ENCODE measurements at regions not wholly inside any gene's neighbourhood (a gene's known extent, or its start where the extent isn't known, plus 50 kb on each side); places are given as distances from the start of the nearest gene placed in this dataset.
"Not testable (repeated sequence)": the region's sequence is repeated elsewhere in the genome, so short reads cannot be mapped to it uniquely, and the experiment has no call there.

DNA sequence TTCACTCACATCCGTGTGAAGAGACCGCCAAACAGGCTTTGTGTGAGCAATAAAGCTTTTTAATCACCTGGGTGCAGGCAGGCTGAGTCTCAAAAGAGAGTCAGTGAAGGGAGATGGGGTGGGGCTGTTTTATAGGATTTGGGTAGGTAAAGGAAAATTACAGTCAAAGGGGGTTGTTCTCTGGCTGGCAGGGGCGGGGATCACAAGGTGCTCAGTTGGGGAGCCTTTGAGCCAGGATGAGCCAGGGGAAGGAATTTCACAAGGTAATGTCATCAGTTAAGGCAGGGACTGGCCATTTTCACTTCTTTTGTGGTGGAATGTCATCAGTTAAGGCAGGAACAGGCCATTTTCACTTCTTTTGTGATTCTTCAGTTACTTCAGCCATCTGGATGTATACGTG is 210.3 kb upstream of the ELL2 start:
- DNase-seq (ENCODE audit: low spot score) = not testable (repeated sequence)

DNA sequence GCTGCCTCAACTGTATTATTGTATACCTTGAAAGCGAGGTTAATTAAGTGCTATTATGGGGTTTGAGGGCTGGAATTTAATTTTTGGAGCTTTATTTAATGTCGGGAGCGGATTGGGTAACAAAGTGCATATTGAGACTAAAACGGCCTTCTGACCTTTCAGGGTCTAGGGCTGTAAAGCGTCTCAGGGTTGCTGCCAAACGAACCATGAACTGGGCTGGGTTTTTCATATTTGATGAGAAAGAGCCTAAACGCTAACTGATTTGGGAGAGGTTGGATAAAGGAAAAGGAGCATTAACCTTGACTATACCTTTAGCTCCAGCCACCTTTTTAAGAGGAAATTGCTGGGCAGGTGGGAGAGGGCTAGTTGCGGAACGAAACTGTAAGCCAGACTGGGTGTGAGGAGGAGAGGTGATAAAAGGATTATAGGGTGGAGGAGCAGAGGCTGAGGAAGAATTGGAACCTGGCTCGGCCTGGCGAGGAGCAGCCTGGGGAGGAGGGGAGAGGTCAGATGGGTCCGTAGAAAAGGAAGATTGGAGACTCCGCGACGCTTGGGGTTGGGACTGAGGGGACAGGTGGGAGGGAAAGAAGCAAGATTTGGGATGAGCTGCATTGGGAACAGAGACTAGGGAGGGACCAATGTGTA is 209.0 kb upstream of the ELL2 start:
- not testable (repeated sequence) for DNase-seq (ENCODE audit: low spot score)

DNA sequence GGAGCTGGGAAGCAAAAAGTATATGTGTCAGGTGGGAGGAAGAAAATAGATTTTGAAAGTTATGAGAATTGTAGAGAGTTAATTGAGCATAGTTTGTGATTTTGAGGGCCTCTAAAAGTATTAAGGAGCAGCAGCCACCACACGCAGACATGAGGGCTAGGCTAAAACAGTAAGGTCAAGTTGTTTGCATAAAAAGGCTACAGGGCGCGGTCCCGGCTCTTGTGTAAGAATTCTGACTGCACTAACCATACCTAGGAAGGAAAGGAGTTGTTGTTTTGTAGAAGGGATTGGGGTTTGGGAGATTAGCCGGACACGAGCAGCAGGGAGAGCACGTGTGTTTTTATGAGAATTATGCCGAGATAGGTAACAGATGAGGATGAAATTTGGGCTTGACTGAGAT is 207.2 kb upstream of the ELL2 start:
- not testable (repeated sequence) for DNase-seq (ENCODE audit: low spot score)

DNA sequence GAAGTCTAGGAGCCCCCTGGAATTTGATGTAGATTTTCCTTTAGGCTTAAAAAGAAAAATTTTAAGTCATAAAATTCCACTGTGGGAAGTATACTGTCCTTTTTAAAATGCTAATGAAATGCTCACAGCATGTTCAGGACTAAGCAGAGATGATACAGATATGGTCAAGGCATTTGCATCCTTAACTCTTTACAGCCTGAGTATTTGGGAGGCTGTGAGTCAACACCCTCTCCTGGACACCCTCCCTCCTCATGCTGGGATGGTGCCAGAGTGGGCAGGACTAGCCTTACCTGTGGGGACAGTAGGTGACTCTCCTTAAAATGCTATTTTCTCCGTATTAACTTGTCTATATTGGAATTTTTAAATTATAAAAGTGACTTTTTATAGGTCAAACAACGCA is 197.4 kb upstream of the ELL2 start:
- DNase-seq (ENCODE audit: low spot score) = no peak

DNA sequence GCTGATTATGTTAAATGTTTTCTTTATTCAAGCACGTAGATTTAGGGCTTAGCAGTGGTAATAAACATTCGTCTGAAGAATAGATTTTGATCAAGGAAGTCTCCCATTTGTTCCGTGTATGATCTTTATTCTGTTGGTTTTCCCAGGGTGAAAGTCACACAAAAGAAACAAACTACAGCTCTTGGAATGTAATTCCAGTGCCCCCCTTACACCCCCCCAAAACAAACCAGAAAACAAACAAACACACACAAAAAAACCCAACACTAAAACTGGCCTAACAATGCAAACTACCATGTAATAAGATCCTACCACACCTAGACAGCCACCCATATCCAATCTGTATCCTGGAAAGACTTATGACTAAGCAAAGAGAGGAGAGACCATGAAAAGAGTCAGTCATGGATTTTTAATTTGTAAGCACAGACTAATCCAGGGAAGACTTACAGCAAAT is 196.2 kb upstream of the ELL2 start:
- no peak for DNase-seq (ENCODE audit: low spot score)

DNA sequence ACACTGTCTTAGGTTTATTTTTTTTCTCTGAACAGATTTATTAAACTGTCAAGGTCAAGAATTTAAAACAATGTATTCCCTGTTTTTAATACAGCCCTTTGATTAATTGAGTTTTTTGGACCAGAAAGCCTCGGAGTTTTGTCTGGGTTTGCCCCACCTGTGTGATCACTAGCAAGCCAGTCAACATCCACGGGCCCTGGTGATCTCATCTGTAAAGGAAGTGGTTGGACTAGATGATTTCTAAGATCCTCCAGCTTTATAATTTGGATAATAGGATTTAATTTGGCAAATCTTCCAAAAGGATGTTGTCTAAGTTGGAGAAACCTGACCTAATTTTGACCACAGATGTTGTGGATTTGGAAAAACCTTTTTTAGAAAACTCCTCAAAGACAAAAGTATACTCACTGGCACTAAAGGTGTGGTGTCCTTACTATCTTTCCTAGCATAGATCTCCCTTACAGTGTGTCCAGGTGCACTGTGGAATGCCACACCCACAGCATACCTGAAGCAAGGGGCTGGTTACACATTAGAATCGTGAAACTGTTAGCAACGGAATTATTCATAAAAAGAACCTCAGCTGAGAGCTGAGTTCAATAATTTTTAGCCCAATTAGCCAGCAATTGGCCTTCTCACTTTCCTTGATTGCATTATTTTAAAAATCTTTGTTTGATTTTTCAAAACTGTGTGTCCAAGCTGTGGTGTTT is 195.6 kb upstream of the ELL2 start:
- DNase-seq (ENCODE audit: low spot score) = no peak

DNA sequence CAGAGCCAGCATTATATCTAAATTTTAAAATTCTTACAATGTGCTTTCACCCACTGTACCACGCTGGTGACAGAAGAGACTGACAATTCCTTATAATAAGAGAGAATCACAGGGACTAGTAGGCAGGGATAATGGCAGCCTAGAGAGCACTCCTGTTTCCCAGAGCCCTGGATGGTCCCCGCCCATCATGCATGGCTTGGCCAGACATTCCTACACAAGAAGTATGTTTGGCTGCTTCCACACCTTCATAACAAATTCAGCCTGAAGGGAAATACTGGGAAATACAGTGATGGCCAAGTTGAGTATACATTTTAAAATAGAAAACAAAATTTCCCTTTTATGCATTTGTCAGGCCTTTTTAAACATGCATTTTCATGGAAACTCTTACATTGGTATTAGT is 193.5 kb upstream of the ELL2 start:
- no peak for DNase-seq (ENCODE audit: low spot score)

DNA sequence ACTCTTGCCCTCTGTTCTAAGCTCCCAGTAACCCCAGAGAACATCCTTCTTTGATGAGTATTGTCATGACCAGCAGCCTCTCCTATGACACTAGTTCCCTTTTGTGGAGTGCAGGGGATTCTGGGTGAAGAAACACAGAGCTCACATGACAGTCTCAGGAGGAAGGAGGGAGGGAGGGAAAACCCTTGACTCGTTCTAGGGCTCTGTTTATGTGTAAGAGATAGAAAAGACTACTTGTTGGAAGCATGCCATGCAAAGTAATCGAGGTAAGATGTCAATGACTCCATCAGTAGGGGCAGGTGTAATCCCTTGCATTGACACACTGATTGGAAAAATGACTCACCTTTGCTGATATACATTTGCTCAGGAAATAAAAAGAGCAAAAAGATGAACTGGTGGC is 190.2 kb upstream of the ELL2 start:
- no peak for DNase-seq (ENCODE audit: low spot score)

DNA sequence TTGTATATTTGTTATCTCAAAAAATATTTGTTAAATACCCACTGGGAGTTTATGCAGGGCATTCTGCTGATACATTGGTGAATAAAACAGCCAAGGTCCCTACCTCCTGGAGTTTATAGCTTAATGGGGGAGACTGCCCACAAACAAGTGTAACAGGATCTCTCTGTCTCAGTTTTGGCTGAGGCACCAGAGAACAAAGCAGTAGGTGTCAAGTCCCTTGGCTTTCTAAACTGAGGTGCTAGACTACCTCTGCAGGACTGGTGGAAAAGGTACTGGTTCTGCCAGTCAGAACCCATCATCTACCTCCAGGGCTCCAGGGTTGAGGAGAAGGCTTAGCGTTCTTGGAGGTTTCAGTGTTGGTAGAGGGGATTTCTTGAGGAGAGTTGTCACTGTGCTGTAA is 188.4 kb upstream of the ELL2 start:
- no peak for DNase-seq (ENCODE audit: low spot score)

DNA sequence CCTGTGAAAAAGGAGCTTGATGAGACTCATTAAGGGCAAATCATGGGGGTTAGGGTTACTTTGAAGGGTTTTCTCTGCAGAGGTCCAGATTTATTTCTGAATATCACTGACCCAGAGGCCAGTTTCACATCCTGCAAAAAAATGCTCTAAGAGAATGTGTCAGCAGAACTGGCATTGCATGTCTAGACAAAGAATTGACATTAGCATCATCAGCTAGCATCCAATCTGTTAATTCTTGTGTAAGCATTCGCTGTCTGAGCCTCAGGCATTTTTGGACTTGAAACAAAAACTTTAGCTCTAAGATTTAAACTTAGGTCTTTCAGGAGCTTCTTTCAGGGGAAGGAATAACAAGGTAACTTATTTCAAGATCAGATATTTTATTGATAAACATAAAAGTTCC is 187.9 kb upstream of the ELL2 start:
- no peak for DNase-seq (ENCODE audit: low spot score)

DNA sequence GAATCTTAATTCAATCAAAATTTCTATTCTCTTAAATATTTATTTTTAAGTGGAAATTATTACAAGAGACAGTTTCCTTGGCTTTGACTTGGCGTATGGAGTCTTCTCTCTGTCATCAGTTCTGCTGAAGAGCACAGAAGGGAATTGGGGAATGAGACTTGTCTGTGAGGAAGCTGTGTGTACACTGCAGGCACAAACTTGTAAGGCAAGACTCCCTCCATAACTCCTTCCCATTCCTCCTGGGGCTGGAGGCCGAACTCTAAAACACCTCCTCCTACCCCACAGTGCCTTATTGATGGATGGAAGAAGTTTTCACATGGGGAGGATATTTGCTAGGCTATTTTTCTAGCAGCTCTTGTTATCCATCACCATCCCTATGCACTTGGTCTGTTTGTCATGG is 187.4 kb upstream of the ELL2 start:
- DNase-seq (ENCODE audit: low spot score) = no peak

DNA sequence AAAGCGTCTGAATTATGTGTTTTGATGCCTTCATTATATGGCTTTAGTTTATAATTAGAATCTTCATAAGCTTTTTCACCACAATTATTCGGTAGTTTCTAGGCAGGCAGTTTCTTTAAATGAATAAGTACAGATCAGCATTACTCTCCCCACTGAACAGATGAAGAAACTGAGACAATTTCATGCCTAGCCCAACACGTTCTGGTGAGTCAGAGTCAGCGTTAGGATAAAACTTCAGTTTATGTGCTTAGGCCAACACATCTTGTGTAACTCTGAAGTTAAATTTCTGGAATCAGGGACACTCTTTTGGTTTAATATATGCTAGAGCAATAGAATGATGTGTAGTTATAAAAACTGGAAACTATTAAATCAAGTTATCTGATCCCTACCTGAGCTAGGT is 186.7 kb upstream of the ELL2 start:
- DNase-seq (ENCODE audit: low spot score) = no peak

DNA sequence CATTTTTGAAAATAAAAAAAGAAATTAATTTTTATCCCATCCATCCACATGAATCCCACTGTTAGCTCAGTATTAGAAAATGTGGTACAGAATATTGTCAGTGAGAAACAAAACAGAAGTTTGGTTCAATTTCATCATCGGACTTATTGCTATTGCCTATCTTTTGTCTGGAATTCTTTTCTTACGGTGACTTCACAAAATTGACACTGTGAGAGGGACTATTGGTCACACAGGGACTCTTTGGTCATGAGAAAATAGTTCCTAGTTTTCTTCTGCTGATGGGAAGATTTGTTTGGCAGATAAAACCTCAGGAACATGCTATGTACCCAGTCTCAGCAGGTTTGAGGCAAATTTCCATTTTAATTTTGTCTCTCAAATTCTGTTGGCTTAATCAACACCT is 186.2 kb upstream of the ELL2 start:
- no peak for DNase-seq (ENCODE audit: low spot score)

DNA sequence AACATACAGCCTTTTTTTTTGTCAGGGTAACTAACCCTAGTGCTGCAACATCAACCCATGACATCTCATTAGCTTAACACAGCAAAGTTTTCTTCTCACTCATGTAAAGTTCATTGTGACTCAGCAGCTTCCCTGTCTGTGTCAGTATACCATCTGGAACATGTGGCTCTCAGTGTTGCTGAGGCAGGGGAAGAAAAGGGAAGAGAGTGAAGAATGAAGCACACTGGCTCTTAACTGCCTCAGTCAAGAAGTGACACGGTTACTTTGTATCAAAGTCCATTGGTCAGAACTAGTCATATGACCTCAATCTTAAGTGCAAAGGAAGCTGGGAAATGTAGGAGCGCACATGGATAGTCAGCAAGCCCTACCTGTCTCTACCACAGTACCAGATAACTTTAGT is 185.0 kb upstream of the ELL2 start:
- no peak for DNase-seq (ENCODE audit: low spot score)

DNA sequence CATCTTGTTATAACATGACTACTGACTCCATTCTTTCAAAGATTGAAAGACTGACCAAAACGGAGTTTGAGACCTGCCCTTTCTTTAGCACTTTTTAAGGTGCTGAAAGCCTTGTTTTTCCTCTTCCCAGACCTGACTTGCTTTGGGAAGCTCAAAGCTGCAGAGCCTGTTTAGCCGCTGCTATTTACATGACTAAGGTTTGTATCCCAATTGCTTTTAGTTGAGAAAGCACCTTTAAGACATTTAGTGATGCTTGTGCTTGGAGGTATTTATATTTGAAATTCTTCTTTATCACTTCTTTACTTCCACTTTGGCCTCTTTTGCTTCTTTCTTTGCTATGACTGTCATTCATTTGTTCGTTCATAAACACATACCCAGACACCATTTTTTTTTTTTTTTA is 182.6 kb upstream of the ELL2 start:
- DNase-seq (ENCODE audit: low spot score) = no peak

DNA sequence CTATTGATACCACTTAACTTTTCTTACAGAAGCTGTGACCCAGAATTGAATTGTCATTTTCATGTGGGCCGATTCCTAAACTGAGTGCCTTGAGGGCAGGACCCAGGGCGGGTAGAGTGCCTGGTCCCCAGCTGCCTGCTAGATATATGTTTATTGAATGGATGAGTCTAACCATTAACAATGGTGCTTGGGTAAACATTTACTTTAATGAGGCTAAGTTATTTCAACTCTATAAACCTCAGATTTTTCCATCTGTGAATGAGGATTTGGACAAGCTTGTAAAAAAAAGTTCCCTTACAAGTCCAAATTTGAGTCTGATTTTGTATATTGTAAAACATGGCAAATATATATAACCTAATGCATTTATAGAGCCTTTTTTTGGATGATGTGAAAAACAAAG is 181.8 kb upstream of the ELL2 start:
- no peak for DNase-seq (ENCODE audit: low spot score)

DNA sequence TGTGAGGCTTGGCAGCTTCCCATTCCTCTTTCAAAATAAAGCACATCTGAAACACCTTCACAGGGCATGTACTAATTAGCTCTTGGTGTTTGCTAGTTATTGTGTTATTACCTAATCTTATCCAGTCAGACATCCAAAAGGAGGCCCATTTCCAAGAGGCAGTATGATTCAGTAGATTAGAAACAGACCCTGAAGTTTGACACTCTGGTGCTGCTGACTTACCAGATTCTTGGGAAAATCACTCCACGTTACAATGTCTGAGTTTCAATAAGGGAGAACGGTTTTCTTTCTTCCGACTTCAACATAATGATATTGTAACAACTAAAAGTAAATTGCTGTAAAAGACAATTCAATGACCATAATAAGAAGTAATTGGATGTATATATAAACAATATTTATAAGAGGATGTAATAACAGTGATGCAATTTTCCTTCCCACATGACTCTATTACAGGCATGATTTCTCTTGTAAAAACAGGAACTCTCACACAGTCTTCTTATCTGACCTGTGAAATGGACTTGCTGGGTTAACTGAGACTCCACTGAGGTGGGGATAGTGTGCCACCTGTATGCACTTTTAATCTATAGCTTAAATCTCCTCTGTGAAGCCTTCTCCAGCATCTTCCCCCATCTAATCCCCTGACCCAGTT is 181.3 kb upstream of the ELL2 start:
- DNase-seq (ENCODE audit: low spot score) = no peak

DNA sequence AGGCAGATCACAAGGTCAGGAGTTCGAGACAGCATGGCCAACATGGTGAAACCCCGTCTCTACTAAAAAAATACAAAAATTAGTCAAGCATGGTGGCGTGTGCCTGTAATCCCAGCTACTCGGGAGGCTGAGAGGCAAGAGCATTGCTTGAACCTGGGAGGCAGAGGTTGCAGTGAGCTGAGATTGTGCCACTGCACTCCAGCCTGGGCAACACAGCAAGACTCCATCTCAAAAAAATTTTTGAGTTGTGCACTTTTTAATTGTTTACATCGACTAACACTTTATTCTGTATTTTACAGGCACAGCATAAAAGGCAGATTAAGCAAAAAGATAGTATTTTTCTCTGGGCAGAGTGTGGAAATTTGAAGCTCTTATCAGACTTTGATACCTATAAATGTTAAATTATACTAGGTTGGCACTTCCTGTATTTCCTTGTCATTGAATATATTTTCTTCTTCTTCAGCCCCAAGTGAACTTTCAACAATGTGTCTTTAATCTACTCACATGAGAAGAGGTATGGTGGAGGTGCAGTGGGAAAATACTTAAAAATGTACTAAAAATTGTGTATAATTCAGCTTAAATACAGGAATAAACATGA is 180.6 kb upstream of the ELL2 start:
- no peak for DNase-seq (ENCODE audit: low spot score)

DNA sequence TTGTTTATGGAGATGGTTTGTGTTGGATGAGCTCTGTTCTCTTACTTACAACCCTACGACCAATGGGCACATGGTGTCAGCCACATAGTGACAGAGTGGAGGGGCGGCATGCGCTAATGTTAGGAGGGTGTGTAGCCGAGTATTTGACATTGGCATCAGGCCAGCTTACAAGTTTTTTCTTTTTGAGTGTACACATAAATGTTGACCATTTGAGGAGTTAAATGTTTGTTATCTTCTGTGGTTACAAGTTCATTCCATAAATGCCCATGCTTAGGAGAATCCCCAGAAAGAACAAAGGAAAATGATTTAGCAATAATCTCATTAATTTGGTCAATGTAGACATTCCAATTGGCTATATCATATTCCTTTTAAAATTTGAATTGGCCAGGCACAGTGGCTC is 180.1 kb upstream of the ELL2 start:
- DNase-seq (ENCODE audit: low spot score) = no peak

DNA sequence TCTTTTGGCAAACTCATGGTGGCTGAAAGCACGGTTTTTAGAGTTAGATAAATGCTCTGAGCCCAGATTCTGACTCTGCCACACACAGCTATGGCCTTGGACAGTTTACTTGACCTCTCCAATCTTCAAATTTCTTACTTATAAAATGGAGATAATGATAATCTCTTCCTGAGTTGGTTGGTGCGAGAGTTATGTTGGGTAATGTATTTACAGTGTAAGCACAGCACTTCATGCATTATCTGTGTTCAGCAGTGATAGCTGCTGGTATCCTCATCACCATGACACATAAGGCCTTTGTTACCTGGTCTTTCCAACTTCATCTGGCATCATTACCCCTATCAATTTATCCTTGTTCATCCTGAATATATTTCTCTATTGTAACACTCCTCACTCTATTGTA is 178.8 kb upstream of the ELL2 start:
- DNase-seq (ENCODE audit: low spot score) = no peak

DNA sequence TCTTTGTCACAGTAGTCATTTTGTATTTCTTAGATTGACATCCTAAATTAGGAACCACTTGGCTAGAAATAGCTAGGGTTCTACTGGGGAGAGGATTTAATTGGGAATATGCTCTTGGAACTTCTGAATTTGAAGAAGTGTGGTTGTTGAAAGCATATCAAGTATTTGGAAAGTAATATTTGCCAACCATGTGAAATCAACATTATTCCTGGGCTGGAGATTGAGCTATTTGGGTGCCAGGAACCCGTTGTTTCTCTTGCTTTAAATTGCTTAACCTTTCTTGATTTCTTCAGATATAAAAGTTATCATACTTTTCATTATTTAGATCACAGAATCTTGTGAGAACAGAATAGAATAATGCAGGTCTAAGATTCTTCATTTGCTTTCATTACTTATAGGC is 178.4 kb upstream of the ELL2 start:
- no peak for DNase-seq (ENCODE audit: low spot score)

DNA sequence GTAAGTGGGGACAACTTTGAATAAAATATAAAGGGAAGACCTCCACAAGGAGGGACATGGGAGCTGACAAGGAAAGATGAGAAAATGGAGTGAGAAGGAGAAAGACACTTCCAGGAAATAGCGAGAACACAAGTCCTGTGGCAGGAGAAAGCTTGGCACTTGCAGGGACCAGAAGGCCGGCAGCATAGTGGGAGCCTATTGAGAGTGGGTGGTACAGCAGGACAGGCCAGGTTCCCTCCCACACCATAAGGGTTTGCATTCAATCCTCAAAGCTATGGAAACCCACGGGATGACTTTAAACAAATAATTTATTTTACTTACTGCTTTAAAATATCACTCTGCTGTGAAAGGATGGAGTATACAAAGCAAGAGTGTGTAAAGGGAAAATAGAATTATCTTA is 173.2 kb upstream of the ELL2 start:
- DNase-seq (ENCODE audit: low spot score) = no peak

All from left forelimb (tissue), 1 donor.